HG03175 (cell line): ENCODE measurements at regions not wholly inside any gene's neighbourhood (a gene's known extent, or its start where the extent isn't known, plus 50 kb on each side); places are given as distances from the start of the nearest gene placed in this dataset.
A peak's percentile ranks its signal among the peaks of the same experiment; 100 is the strongest.
"Not testable (repeated sequence)": the region's sequence is repeated elsewhere in the genome, so short reads cannot be mapped to it uniquely, and the experiment has no call there.

Experiments used
- ATAC-seq: cut with Tn5 transposase; IDR thresholded peaks from one replicate; pipeline ENCODE4 v1.9.1; 2021; ENCODE audit warnings: mild to moderate bottlenecking, moderate library complexity; ENCODE audit not compliant: unreplicated experiment

DNA sequence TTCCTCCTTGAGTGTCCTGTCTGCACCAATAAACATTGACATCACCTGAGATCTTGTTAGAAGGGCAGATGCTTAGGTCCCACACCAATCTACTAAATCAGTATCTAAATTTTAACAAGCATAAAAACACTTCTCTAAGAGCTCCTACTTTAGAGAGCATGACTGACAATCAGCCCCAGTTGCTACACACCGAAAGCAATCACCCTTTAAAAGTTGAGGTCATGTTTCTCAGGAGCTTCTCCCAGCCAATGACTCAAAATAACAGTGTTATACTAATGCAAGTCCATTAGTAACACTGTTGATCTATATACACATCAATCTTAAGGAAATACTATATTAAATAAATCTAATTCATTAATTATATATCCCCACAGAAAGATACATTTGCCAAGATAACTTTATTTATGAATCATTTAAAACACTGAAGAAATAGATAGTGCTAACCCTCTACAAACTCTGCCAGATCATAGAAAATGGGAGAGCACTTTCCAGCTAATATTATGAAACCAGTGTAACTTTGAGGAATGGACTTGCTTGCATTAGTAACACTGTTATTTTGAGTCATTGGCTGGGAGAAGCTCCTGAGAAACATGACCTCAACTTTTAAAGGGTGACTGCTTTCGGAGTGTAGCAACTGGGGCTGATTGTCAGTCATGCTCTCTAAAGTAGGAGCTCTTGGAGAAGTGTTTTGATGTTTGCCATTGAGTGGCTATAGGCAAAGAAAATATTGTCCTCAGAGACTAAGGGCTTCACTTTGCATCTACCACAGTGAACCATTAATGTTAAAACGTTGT is 109.8 kb upstream of the HDX start:
- no peak for ATAC-seq

DNA sequence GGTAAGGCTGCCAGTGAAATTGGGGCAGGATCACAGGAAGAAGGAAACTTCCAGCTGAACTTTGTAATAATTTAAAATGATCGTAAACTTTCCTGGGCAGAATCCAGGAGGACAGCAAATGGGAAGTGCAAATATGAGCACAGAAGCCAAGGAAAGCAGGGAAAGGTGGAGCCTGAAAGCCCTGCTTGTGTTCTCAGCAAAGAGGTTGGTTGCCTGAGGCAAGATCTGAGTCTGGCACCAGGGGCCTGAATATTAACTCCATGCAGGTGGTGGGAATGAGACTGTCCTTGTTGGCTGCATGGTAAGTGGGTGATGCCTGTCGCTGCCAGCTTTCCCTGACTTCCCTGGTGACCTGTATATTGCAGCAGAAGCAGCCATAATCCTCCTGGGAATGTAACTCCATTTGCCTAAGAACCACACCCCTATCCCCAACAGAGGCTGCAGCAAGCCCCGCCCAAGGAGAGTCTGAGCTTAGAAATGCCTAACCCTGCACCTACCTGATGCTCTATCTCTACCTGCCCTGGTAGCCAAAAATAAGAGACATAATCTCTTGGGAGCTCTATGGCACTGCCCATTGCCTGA is 132.0 kb upstream of the HDX start:
- ATAC-seq: no peak

DNA sequence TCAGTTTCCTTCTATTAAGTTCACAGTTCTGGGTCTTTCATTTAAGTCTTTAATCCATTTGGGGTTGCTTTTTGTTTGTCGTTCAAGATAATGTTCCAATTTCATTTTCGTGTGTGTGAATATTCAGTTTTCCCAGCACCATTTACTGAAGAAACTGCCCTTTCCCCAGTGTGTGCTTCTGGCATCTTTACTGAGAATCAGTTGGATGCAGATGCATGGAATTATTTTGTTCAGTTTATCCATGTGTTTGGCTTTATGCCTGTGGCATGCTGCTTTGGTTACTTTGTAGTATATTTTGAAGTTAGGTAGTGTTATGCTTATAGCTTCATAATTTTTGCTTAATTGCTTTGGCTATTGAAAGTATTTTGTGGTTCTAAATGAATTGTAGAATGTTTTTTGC is 163.8 kb upstream of the HDX start:
- ATAC-seq: no peak

DNA sequence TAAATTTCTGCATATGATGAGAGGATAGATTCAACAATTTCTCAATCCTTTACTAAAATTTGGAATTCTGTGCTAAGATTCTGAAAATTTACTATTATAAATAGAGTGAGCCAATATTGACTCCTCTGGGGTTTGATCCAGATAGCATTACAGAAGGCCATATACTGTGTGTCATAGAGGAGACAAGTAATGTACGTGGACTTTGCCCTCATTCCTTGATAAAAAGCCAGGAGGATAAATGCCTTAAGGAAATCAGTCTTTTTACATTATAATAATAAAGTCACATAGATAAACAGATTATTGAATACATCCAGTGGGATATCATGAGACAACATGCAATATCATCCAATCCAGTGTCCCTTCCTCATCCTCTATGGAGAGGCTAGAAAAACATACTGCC is 188.0 kb upstream of the HDX start:
- no peak for ATAC-seq

DNA sequence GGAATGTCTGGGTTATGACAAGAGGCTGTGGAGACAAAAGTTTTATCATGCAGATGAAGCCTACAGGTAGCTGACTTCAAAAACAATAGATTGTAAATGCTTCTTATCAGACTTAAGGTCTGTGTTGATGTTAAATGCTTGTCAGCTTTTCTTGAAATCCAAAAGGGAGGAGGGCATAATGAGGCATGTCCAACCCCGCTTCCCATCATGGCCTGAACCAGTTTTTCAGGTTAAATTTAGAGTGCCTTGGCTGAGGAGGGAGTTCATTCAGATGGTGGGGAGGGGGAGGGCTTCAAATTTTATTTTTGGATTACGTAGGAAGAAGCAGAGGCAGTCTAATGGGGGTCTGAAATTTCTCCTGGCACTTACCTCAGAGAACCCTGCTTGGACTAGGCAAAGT is 207.7 kb upstream of the HDX start:
- ATAC-seq: no peak

DNA sequence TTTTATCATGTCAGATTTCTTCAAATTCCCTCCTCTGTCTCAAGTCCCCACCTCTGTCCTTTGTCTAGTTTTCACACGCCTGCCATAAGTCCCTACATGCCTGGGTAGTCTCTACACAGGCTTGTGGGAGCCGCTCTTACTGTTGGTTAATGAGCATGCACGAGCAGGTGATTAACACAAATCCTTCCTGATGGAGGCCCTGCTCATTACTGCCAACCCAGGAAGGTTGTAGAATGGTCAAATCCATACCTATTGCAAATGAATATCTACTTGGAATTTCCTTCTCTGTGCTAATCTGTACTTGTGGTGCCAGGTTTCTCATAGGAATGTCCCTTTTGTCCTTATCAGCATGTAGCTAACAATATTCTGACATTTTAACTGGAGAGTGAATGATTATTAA is 208.4 kb upstream of the HDX start:
- no peak for ATAC-seq

DNA sequence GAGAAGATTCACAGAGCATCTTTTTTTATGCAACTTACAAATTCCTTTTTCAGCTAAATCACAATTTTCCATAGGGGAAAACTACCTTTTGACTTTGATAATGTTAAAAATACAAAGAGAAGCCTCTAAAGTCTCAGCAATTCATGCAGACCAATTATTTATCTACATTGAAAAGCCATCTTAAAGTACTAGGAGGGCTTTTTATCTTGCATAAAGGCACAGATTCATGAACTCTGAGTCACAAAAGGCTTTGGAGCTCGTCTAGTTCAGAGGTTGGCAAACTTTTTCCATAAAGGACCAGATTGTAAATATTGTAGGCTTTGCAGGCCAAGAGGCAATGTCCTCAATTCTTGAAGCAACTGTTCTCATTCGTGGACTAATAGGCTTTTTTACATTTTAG is 210.4 kb upstream of the HDX start:
- ATAC-seq: no peak

DNA sequence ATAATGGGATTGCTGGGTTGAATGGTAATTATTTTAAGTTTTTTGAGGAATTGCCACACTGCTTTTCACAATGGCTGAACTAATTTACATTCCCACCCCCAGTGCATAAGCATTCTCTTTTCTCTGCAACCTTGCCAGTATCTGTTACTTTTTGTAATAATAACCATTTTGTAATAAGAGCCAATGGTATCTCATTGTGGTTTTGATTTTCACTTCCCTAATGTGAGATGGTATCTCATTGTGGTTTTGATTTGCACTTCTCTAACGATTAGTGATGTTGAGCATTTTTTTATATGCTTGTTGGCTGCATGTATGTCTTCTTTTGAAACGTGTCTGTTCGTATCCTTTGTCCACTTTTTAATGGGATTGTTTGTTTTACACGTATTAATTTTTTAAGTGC is 213.1 kb upstream of the HDX start:
- ATAC-seq: no peak

DNA sequence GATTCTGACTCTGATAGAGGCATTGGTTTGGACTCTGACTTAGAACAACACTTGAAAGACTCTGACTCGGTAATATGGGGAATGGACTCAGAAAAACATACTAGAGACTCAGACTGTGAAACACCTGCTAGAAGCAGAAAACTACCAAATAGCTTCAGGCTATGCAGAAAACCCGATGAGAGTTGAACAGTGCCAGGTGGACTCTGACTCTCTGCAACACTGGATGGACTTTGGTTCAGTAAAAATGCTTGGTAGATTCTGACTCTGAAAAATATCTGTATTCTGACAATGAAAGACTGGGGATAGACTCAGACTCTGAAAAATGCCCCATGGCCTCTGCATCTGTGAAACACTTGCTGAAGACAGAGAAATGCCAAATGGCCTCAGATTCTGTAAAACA is 215.1 kb upstream of the HDX start:
- ATAC-seq: no peak

DNA sequence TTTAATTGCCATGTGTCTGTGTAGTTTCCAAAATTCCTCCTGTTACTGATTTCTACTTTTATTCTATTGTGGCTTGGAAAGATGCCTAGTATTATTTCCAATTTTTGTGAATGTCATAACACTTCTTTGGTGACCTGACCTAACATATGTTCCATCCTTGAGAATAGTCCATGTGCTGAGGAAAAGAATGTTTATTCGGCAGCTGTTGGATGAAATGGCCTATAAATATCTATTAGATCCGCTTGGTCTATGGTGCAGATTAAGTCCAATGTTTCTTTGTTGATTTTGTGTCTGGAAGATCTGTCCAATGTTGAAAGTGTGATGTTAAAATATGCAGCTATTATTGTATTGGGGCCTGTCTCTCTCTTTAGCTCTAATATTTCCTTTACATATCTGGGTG is 219.2 kb upstream of the HDX start:
- ATAC-seq: no peak

DNA sequence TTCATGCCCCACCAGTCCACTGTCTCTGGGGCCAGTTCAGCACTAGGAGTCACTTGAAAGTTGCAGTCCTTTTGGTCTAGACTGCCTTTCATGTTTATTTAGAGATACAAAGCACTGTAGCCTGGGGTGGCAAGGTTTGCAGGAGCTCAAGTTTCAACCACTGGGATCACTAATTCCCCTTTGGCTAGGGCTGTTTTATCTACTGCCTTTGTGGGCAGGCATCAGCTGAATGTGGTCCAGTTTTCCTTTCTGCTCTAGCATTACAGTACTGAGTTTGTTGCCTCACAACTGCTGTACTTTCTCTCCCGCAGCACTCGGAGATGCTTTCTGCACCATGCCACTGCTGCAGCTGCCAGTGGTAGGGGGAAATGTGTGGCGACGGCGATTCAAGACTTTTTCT is 222.3 kb upstream of the HDX start:
- ATAC-seq: no peak

DNA sequence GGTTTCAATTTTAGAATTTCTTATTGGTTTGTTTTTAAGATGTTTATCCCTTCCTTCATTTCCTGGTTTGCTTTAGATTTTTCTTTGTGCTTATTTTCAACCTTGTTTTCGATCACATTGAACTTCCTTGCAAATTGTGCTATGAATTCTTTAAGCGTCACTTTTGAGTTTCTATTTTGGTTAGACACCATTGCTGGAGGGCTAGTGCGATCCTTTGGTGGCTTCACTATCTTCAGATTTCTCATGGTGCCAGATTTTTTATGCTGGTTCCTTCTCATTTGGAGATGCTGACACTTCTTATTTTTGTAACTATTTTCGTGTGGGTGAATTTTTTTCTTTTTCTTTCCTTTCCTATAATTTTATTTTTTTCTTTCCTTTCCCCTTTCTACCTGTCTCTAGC is 227.2 kb upstream of the HDX start:
- ATAC-seq: no peak

DNA sequence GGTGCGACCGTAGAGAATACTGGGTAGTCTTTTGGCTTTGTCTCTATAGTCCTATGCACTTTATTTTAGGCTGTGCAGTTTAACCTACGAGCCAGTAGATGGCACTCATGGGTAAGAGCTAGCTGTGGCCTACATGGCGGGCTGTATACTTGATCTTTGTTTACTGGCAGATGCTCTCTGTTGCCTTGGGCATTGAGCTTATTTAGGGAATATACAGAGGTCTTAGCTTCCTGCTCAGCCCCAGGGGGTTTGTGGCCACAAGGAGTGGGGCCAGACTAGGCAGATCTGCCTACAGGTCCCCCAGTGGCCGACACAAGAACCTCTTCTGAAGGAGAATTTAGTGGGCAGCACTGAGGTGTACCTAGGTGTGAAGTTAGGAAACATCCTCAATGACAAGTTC is 227.6 kb upstream of the HDX start:
- ATAC-seq: peak; percentile 99

DNA sequence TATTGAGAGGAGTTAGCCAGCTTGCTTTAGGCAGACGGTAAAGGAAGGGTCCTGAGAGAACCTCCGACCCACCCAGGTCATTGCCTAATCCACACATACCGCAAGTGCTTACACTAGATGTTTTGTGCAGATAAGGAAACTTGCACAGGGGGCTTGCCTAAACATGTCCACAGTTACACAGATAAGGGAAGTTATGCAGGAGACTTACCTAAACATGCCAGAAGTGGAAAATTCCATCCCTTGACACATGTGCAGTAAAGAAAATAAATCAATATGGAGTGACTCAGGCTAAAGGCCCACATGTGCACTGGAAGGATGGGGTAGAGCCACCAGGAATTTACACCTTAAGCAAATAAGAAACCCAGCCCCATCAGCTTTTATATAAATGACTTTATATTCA is 232.8 kb upstream of the HDX start:
- ATAC-seq: no peak

DNA sequence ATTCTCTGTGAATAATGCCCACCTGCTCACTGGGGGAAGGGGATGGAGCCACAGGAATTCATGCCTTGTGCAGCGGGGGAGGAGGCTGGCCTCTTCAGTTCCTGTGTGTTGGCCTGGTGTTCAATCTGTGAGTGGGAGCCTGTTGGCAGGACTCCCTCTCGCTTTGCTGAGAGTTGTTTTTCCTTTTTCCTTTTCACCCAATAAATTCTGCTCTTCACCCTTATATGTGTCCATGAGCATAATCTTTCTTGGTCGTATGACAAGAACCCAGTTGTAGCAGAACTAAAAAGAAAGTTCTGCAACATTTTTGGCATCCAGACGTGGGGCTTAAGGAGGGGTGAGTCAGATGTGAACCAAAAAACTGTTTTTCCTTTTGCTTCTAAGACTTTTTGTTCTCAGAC is 235.2 kb upstream of the HDX start:
- no peak for ATAC-seq

DNA sequence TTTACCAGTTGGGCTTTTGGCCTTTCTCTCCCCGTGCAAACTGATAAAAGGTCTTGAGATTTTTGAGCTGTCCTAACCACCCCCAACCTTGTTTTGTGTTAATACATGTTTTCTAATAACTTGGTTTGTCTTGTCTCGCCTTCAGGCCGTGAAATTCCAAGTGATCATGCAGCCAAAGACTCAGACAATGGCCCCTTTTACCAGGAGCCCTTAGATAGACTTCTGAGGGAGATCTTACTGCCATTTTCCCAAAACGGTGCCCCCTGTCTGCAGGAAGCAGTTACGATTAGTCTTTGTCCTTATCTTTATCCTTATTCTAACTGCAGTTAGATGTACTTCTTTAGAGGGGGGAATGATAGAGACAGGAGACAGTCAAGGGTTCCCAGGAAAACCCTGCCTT is 245.3 kb upstream of the HDX start:
- ATAC-seq: no peak

DNA sequence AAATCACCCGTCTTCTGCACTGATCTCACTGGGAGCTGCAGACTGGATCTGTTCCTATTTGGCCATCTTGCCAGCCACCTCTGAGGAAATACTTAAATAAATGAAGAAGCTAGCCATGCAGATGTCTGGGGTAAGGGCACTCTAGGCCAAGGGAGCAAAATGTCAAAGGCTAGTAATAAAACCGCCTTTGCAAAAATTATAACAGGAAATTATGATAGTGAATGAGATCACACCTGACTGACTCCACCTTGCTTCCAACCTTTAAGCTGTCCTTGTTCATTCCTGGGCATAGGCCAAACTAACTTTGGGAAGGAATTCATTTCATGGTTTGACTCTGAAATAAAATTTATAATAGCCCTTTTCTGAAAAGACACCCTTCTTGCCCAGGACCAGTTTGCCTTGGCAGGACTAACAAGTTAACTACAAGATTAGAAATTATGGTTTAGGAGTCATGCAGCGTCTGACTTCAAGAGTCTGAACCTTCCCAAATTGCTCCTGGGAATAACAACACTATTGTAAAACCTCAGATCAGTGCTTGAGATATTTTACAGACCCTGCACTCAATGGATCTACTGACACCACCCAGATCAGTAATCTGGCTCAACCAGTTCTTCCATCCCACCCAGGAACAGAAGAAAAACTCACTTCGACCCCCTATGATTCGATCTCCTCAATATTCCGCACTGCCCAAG is 246.9 kb upstream of the HDX start:
- ATAC-seq: no peak

DNA sequence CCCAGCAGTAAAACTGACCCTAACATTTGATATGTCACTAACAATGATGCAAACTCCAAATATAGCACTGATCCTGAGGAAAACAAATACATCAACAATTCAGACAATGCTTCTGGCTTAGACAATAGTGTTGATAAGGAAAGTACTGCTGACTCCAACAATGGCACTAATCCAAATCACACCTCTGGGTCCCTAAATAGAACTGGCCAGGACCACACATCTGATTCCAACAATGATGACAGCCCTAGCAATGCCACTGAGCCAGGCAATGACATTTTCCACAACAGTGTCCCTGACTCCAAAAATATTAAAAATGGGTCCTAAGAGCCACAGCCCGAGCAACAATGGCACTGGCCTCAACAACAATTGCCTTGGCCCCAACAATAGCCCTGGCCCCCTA is 243.1 kb upstream of the APOOL start:
- ATAC-seq: no peak

DNA sequence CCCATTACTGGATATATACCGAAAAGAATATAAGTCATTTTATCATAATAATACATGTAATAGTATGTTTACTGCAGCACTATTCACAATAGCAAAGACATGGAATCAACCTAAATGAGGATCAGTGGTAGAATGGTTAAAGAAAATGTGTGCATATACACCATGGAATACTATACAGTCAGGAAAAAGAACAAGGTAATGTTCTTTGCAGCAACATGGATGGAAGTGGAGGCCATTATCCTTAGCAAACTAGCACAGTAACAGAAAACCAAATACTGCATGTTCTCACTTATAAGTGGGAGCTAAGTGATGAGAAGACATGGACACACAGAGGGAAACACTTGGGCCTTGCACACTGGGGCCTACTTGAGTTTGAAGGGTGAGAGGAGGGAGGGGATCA is 207.4 kb upstream of the APOOL start:
- ATAC-seq: no peak

DNA sequence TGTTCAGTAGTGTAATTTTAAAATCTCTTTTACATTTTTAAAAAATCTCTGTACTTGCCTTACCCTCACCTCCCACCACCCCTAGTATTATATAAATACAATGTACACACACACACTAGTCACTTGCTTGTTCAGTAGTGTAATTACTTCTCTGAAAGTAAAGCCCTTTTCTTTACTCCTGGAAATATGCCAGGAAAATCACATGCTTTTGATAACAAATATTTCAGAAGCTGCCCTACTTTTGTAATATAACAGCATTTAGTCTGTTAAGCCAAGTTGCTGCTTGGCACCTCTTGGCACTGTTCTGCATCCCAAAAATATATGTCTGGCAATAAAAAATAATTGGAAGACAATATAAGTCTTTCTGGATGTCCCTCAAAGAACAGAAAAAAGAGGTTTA is 172.8 kb upstream of the APOOL start:
- no peak for ATAC-seq

DNA sequence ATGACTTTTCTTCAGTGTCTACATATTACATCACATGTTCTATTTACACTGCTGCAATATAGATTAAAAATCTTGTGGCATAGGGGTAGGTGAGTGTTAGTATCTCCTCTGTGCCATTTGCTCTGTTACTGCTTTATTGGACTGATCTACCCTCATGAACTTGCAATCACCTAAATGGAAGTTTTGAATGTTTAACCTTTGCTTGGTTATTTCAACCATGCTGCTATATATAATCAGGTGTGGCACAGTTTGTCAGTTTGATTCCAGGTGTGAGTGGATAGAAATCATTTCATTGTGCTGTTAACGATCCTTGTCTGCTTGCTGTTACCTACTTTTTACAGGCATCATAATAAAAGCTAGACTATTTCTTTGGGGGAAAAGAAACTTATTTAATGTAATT is 157.1 kb upstream of the APOOL start:
- not testable (repeated sequence) for ATAC-seq

DNA sequence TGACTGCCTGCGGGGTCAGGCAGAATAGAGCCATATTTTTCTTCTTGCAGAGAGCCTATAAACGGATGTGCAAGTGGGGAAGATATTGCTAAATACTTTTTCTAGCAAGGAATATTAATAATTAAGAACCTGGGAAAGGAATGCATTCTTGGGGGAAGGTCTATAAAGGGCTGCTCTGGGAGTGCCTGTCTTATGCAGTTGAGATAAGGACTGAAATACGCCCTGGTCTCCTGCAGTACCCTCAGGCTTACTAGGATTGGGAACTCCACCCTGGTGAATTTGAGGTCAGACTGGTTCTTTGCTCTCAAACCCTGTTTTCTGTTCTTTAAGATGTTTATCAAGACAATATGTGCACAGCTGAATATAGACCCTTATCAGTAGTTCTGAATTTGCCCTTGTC is 152.5 kb upstream of the APOOL start:
- ATAC-seq: not testable (repeated sequence)
